Transverse colon (tissue), 4 donors: ENCODE measurements at regions not wholly inside any gene's neighbourhood (a gene's known extent, or its start where the extent isn't known, plus 50 kb on each side); places are given as distances from the start of the nearest gene placed in this dataset.

ENCODE experiments used
- DNase-seq: peaks from one replicate; pipeline ENCODE4 v3.0.0-alpha.2; 2019
- H3K27ac ChIP-seq, 4 donors: fragments of 200-600 bp; sonication (generic); 2 replicates each; pipeline ENCODE4 v1.5.1; 2016 to 2018; ENCODE audit warnings: inconsistent platforms in 4 of 4
- H3K27me3 ChIP-seq: fragments of 200-600 bp; sonication (generic); 2 replicates; pipeline ENCODE4 v1.5.1; 2017; ENCODE audit warnings: inconsistent platforms
- H3K36me3 ChIP-seq, 4 donors: fragments of 200-600 bp; sonication (generic); 2 replicates each; pipeline ENCODE4 v1.5.1; 2017 to 2019; ENCODE audit warnings: inconsistent platforms in 4 of 4
- H3K4me1 ChIP-seq, 4 donors: fragments of 200-600 bp; sonication (generic); 2 replicates each; pipeline ENCODE4 v1.5.1; 2017 to 2020; ENCODE audit warnings: inconsistent platforms in 4 of 4
- H3K4me3 ChIP-seq, 4 donors: fragments of 200-600 bp; sonication (generic); 1 replicate in 1 of 4; 2 replicates in 3 of 4; pipeline versions ENCODE4 v1.5.1 to v1.6.1; 2017 to 2019; ENCODE audit warnings: inconsistent platforms in 4 of 4
- H3K9me3 ChIP-seq, 2 donors: fragments of 200-600 bp; sonication (generic); 2 replicates each; pipeline ENCODE4 v1.5.1; 2017 to 2019; ENCODE audit warnings: inconsistent platforms in 2 of 2
- EP300 ChIP-seq: sonication (generic); formaldehyde crosslinking; IDR thresholded peaks from one replicate; pipeline ENCODE4 v1.6.1; 2017; ENCODE audit warnings: antibody characterized with exemption, low read depth
- POLR2A ChIP-seq: fragments of 450-650 bp; IDR thresholded peaks from one replicate; pipeline ENCODE4 v1.6.1; 2016; ENCODE audit warnings: antibody characterized with exemption, mild to moderate bottlenecking, moderate library complexity
- POLR2AphosphoS5 ChIP-seq, 3 donors: sonication (generic); formaldehyde crosslinking; IDR thresholded peaks; one replicate each; pipeline ENCODE4 v1.6.1; 2016; ENCODE audit warnings: antibody characterized with exemption in 3 of 3
- WGBS, 2 donors: methylation state at CpG; one replicate each; pipeline ENCODE4 v1.1.5; 2018; ENCODE audit warnings: low coverage in 1 of 2; 5-methylcytosine and 5-hydroxymethylcytosine counted together
- in situ Hi-C, 4 donors: fragments of 200-750 bp; cut with MboI; loops; one replicate each; pipeline versions ENCODE4 v1.15.0 to v1.15.1; 2017; ENCODE audit warnings: low sequenced_read_pairs in 3 of 4, low pct_ligation_motif_present in 1 of 4, low pct_unique_long_range_greater_than_20kb in 1 of 4
- intact Hi-C: fragments of 100-400 bp; cut with DNase I; formaldehyde crosslinking; loops from one replicate; pipeline ENCODE4 v1.15.1; 2023; ENCODE audit warnings: low total_unique reads
- TF ChIP-seq, protein P1 (sequence below), 5 experiments: fragments of 200-600 bp in 3 of 5; fragments of 450-650 bp in 2 of 5; sonication (generic) in 3 of 5; IDR thresholded peaks; 1 replicate in 2 of 5; 2 replicates in 3 of 5; pipeline ENCODE4 v1.5.1; 2016 to 2017; ENCODE audit warnings: antibody characterized with exemption in 5 of 5, inconsistent platforms in 3 of 5, mild to moderate bottlenecking in 2 of 5, moderate library complexity in 1 of 5

DNA sequence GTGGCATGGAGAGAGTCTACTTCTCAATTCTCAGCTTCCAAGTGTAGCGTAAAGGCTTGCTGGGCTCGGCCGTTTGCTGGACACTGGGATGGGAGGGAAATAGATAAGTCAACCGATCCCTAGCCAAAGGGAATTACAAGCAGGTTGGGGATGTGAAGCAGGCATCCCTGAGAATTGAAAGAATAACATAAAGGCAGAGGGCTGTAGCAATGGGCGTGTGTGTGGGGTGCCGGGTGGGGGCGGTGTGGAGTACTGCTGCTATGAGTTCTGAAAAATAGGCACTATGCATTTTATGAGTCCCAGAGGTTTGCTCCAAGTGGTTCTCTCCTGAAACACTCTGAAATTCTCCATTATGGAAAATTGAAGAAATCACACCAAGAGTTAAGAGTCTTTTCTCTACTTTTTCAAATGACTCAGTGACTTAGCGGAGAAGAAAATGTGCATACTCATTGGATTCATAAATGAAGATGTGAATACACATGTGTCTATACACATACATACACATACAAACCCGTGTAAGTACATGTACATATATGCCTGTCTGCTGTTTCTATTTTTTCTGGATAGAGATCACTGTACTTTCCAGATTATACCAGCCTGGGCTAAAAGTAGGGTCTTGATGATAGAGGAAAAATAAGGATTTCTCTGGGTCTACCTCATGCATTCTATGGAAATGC, 65.4 kb downstream of the ADRA2A start:
- Histone ChIP-seq H3K4me3 (no peak overlapping the region), H3K9me3 (no peaks in the 10 kb centered on the region), H3K4me1 (no peaks in the 10 kb centered on the region), H3K27ac (no peak overlapping the region), H3K27me3 (no peaks in the 10 kb centered on the region), H3K36me3 (no peaks in the 10 kb centered on the region)
- no peak for DNase-seq
- TF ChIP-seq, protein P1, sequence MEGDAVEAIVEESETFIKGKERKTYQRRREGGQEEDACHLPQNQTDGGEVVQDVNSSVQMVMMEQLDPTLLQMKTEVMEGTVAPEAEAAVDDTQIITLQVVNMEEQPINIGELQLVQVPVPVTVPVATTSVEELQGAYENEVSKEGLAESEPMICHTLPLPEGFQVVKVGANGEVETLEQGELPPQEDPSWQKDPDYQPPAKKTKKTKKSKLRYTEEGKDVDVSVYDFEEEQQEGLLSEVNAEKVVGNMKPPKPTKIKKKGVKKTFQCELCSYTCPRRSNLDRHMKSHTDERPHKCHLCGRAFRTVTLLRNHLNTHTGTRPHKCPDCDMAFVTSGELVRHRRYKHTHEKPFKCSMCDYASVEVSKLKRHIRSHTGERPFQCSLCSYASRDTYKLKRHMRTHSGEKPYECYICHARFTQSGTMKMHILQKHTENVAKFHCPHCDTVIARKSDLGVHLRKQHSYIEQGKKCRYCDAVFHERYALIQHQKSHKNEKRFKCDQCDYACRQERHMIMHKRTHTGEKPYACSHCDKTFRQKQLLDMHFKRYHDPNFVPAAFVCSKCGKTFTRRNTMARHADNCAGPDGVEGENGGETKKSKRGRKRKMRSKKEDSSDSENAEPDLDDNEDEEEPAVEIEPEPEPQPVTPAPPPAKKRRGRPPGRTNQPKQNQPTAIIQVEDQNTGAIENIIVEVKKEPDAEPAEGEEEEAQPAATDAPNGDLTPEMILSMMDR (IDR thresholded peaks at IDR 0.05), result no peak
- TF ChIP-seq EP300 (no peak), POLR2A (no peak), POLR2AphosphoS5 (IDR thresholded peaks at IDR 0.05) (no peak)
- intact Hi-C loops, result no loop called here
- 81 to 84% methylated on average over 5 to 9 of the region's 9 CpGs for WGBS, 2 donors
- in situ Hi-C loops, result no loop called here

DNA sequence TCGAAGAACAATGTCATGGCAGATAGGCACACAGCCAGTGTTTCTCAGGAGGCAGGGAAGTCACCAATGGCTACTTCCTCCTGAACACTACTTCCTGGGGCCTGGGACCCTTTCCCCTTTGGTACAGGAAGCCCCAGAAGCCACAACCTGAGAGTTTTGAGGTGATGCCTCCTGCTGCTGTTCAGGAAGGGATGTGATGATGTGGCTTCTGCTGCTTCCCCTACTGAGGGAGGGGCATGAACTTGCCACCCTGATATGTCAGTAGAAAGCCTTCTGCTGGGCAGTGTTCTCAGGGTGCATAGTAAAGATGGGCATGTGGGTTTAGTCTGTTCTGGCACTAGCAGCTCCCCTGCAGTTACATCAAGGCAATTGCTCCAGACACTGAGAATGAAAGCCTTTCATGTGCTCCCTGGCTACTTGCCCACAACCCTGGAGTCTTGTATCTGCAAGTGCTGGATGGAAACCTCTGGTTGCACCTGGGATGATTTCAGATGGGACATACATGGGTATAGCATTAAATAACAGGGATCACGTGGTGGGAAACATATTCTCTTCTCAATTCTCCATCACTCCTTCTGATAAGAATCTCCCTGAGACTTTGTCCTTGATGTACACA, 69.3 kb downstream of the ADRA2A start:
- Histone ChIP-seq H3K36me3 (no peaks in the 10 kb centered on the region), H3K9me3 (no peaks in the 10 kb centered on the region), H3K27ac (no peak overlapping the region), H3K27me3 (no peaks in the 10 kb centered on the region), H3K4me1 (no peaks in the 10 kb centered on the region), H3K4me3 (no peak overlapping the region)
- in situ Hi-C loops, result no loop called here
- 53% methylated on average over 2 of the region's 2 CpGs for WGBS, 2 donors
- intact Hi-C loops, result no loop called here
- TF ChIP-seq POLR2A (no peak), EP300 (no peak), POLR2AphosphoS5 (IDR thresholded peaks at IDR 0.05) (no peak)
- TF ChIP-seq, protein P1 (IDR thresholded peaks at IDR 0.05), result no peak
- no peak for DNase-seq

DNA sequence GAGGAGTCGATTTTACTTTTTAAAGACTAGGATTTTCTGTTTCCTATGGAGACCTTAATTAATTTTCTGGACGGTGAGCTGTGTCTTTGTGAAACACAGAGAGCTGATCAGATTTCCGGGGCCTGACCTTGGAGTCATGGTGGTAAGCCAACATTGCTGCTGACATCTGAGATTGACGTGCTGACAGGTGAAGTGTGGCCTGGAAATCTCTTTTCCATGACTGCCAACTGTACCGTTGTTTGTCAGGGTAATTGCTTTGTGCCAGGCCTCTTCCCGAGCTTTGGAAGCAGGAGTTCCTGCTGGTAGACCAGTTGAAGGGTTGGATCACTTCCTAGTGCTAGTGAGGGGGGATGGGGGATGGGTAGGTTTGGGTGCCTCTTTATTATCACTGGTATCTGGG, 71.2 kb downstream of the ADRA2A start:
- Histone ChIP-seq H3K4me3 (no peak overlapping the region), H3K27ac (no peak overlapping the region), H3K4me1 (no peaks in the 10 kb centered on the region), H3K27me3 (no peaks in the 10 kb centered on the region), H3K9me3 (no peaks in the 10 kb centered on the region), H3K36me3 (no peaks in the 10 kb centered on the region)
- intact Hi-C loops, result no loop called here
- TF ChIP-seq POLR2A (no peak), EP300 (no peak), POLR2AphosphoS5 (IDR thresholded peaks at IDR 0.05) (no peak)
- TF ChIP-seq, protein P1 (IDR thresholded peaks at IDR 0.05), result no peak
- in situ Hi-C loops, result no loop called here
- DNase-seq, result no peak
- WGBS, 2 donors, result 69 to 75% methylated on average over 3 to 6 of the region's 6 CpGs

DNA sequence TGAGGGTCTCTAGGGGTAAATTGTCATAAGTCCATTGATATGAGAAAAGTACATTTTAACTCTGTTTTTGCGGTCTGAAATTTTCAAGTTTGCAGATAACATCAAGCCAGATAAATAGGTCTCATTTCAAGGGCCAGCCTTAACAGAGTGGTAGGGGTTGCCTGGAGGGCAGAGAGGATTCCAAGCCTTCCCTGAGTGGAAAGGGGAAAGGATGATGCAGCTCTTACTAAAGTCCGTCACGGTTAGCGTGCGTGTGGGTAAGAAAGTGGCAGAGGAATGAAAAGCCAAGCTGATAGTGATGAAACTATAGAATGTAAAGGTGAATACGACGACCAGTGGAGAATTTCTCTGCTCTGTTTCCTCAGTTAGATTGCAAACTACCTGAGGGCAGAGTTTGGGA, 71.6 kb downstream of the ADRA2A start:
- TF ChIP-seq POLR2AphosphoS5 (IDR thresholded peaks at IDR 0.05) (no peak), POLR2A (no peak), EP300 (no peak)
- TF ChIP-seq, protein P1 (IDR thresholded peaks at IDR 0.05), result no peak
- H3K27me3 ChIP-seq, result no peaks in the 10 kb centered on the region
- in situ Hi-C loops, result no loop called here
- WGBS, 2 donors, result 94 to 98% methylated on average over 5 to 7 of the region's 7 CpGs
- H3K27ac ChIP-seq, result no peak overlapping the region
- no peaks in the 10 kb centered on the region for H3K4me1 ChIP-seq
- H3K9me3 ChIP-seq, result no peaks in the 10 kb centered on the region
- no peak for DNase-seq
- H3K36me3 ChIP-seq, result no peaks in the 10 kb centered on the region
- no peak overlapping the region for H3K4me3 ChIP-seq
- intact Hi-C loops, result no loop called here
